ENCODE measurements at regions not wholly inside any gene's neighbourhood (a gene's known extent, or its start where the extent isn't known, plus 50 kb on each side); places are given as distances from the start of the nearest gene placed in this dataset.
A peak's percentile ranks its signal among the peaks of the same experiment; 100 is the strongest.
"Not testable (repeated sequence)": the region's sequence is repeated elsewhere in the genome, so short reads cannot be mapped to it uniquely, and the experiment has no call there.

DNA sequence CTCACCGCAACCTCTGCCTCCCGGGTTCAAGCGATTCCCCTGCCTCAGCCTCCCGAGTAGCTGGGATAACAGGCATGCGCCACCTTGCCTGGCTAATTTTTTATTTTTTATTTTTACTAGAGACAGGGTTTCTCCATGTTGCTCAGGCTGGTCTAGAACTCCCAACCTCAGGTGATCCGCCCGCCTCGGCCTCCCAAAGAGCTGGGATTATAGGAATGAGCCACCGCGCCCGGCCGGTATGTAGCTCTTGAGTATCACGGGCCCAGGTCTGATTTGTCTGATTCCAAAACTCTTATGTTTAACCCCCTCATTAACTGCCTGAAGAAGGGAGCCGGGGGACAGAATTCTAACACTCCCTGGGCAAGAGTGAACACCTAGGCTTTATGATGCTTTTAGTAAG lies 91.7 kb upstream of the OLIG2 start:
- not testable (repeated sequence) for DNase-seq

DNA sequence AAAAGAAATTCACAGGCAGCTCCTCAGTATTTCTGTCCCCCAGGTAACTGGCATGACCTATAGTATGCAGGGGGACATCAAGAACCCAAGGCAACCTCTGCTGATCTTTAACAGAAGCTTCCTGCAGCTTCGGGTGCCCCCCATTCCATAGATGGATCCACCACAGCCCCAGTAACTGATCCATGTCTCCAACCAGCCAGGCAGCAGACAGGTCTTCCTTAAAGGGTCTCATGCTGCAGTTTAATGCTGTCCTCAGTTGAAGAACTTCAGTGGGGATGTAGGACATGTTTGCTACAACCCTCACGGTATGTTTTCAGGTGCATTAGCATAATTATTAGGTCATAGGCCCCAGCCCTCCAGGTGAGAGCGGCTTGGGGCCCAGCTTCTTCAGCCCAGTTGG lies 90.9 kb upstream of the OLIG2 start:
- no peak for DNase-seq

- DNase-seq = peak in 24 of 51 donors; percentile 1 to 58 (median 23)
These were observed 85.4 kb upstream of the OLIG2 start for GRCh38 chr21:32940079-32941014.

GRCh38 chr21:32941263-32941662 lies 84.5 kb upstream of the OLIG2 start:
- DNase-seq = no peak

DNA sequence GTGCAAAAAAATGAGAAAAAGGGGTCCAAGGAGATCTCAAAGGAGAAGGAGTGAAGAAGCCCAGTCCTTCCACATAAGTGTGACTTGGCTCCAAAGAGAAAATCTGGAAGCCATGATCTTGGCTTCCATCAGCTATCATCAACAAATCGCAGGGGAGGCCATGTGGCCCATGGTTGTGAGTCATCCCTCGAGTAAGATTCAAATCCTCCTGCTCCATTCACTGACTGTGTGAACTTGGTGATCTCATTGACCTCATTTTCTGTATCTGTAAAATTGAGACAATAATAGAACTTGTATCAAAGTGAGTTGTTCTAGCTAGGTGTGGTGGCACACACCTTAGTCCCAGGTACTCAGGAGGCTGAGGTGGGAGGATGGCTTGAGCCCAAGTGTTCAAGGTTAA lies 79.1 kb upstream of the OLIG2 start:
- DNase-seq = no peak

DNA sequence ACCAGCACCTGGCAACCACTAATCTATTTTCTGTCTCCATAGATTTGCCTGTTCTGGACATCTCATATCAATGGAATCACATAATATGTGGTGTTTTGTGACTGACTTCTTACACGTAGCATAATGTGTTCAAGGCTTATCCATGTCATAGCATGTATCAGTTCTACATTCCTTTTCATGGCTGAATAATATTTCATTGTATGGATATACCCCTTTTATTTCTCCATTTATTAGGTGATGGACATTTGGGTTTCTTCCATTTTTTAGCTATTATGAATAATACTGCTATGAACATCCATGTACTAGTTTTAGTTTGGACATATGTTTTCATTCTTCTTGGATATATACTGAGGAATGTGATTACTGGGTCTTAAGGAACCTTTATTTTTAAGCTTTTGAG lies 78.0 kb upstream of the OLIG2 start:
- DNase-seq = no peak

DNA sequence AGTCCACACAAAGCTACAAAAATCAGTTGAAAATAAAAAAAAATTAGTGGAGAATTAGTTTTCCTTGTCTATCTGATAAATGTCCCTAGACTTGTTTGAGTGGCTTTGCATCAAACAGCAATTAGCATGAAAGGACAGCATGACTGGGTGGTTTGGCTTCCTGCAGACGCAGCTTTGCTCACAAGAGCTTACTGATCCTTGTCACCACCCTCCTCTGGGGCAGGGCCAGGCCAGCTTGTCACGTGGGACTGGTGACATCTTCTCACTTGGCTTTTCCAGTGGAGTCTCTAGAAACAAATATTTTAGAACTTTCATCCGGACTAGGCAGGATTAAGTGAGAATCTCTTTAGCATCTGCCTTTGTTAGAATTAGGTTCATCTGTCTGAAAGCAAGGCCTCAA lies 76.0 kb upstream of the OLIG2 start:
- DNase-seq = peak in 23 of 51 donors; percentile 2 to 89 (median 41)

DNA sequence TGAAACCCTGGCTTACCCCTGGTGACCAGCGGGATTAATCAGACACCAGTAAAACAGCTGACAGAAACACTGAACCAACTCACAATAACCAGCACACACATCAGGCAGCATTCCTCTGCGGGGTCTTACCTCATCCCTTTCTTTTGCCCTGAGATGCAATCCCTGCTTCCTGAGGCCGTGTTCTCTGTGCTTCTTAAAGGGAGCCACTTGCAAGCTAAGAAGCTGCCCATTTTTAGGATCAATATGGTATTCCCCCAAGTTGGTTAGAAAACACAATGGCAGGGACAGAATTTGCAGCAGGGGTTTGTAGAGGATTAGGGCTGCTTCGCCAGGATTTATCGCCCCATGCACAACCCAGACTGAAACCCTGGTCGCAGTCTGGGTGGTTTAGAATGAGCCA lies 74.7 kb upstream of the OLIG2 start:
- DNase-seq = no peak

- no peak for DNase-seq
These were observed 71.4 kb upstream of the OLIG2 start for GRCh38 chr21:32954353-32954752.

DNA sequence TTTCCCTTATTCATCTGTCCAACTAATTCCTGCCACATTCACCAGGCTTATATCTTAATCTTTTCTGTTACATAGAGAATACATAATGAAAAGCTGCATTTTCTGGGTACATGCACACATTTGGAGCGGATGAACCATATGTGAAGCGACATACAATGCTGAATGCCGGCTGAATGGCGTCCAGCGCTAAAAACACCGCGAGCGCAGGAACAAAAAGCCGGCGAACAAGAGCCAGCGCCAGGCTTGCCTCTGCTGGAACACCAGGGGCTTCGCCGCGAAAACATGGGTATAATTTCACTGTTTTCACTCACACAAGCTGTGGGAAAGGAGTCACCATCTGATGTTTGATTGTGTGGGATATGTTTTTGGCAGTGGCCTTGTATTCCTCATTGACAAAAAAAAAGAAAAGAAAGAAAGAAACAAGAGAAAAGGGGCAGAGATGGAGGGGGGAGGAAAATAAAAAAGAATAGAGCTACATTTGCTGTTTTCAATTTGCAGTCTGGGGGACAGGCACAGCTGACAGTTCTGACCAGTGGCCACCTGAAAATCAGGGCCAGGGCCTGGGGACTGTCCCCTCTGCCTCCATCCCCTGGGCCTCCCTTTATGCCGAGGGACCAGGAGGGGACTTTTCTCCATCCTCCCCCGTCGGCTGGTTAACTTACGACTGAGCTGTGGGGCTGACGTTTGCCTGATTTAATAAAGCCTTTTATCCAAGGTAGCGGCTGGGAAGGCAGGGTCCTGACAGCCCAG lies 70.2 kb upstream of the OLIG2 start:
- DNase-seq = peak in 18 of 51 donors; percentile 4 to 46 (median 22)

- peak in 2 of 51 donors; percentile 19 to 46 for DNase-seq
These were observed 69.6 kb upstream of the OLIG2 start for GRCh38 chr21:32956061-32956656.

- DNase-seq = no peak
These were observed 68.2 kb upstream of the OLIG2 start for GRCh38 chr21:32957545-32957944.

DNA sequence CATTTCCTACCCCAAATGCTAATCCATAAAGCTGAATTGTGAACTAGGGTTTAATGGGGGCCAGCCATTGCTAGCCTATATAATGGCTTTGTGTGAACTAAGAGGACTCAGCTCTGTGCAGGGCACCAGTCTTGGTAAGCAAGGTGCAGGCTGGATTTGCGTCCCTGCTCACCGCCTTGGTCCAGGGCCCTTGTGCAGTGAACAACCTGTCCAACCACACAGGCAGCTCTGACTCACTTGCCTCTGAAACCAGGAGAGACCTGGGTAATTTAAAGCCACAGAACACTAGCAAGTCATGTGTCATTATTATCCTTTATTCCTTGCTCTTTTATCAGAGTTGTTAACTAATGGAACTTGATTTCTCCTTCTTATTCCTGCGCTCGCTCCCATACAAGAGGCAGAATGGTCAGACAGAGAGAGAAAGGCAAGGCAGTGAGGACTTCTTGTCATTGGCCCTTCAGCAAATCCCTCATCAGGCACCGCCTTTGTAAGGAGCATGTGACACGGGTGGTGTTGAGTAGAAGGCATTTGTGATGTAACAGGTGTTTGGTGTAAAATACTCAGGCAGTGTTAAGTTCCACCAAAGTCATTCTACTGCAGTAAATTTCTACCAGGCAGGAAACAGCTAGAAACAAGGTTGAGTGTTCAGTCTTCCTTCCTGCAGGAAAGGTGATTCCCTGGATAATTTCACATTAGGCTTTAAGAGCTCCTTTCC lies 67.3 kb upstream of the OLIG2 start:
- DNase-seq = no peak

GRCh38 chr21:32962268-32962667 lies 63.5 kb upstream of the OLIG2 start:
- DNase-seq = no peak

DNA sequence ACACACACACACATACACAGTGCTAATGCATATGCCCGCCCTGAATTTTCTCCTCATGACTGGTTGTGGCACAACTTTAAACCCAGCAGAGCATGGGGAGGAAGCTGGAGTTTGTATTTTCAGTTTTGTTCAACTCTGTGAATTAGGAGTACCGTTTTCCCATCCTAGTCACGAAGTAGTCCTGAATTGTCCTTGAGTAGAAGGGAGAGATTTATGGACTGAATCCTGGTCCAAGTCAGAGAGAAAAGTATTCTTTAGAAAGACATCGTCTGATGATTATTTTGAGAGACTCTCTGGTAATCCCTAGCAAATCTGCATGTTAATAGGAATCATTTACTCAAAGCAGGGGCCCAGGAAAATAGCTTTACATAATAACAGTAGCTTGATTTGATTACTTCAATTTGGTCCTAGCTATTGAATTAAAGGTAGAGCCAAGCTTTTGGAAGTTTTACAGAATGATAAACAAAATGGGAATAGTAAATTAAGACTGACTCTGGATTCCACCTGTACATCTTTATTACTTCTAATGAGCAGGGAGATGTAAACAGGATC lies 60.5 kb upstream of the OLIG2 start:
- no peak for DNase-seq

- DNase-seq = no peak
These were observed 59.6 kb upstream of the OLIG2 start for GRCh38 chr21:32966120-32966519.

DNA sequence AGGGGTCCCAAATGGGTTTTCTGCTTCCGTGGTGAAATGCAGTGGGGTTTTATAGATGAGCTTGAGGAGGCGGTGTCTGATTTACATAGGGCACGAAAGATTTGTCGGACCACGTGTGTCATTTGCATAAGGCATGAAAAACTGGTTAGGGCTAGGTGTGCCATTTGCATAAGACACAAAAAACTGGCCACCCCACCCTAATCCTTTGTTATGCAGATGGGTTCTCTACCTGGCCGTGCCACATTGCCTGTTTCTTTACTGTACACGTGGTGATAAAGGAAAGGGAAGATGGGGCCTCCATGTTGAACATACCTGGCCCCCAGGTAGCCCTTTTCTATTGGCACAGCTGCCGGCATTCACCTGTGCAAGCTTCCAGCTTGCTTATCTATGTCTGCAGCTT lies 57.6 kb upstream of the OLIG2 start:
- not testable (repeated sequence) for DNase-seq

DNA sequence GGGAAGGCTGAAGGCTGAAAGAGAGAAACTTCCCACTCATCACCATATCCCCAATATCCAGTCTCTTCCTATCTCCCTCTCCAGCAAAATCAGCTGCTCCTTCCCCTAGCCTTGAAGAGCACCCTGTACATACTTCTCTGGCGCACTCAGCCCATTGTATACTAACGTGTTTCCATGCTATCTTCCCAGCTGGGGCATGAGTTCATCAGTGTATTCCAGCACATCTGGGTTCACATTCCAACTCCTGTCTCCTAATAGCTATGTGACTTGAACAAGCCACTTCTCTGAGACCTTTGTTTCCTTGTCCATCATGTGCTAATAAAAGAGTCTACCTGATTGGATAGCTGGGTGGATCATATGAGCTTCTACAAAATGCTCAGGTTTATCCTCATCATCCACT lies 51.1 kb upstream of the OLIG2 start:
- no peak for DNase-seq

DNA sequence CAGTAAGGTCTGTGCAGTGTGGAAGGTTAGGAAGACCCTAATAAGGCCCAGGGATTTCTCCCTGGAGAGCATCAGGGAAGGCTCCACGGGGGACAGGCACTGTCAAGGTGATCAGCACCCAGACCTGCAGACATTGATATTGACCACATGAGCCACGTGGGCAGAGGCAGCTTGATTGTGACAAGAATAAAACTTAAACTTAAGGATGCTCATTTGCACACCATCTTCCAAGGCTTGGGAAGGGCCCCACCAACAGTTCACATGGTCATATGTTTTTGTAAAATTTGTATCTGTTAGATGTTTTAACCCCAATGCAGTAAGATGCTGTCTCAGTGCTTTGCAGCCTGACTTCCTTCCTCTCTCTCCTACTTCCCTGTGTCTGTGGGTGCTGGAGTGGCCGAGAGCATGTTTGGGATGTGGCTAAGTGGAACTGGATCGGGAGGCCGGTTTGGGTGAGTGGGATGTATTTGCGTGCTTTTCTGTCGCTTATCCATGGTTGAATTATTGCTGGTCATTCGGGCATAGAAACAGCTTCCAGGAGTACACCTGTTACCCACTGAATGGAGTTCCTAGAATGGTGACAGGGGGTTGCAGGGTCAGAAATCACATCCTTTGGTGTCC lies 49.8 kb upstream of the OLIG2 start:
- no peak for DNase-seq

Data from hypothalamus (tissue), 51 donors.